HG02798 (cell line): ENCODE measurements at regions not wholly inside any gene's neighbourhood (a gene's known extent, or its start where the extent isn't known, plus 50 kb on each side); places are given as distances from the start of the nearest gene placed in this dataset.
A peak's percentile ranks its signal among the peaks of the same experiment; 100 is the strongest.
"Not testable (repeated sequence)": the region's sequence is repeated elsewhere in the genome, so short reads cannot be mapped to it uniquely, and the experiment has no call there.

Source experiments
- ATAC-seq: cut with Tn5 transposase; IDR thresholded peaks from one replicate; pipeline ENCODE4 v1.9.1; 2021; ENCODE audit warnings: mild to moderate bottlenecking; ENCODE audit not compliant: unreplicated experiment, poor library complexity

DNA sequence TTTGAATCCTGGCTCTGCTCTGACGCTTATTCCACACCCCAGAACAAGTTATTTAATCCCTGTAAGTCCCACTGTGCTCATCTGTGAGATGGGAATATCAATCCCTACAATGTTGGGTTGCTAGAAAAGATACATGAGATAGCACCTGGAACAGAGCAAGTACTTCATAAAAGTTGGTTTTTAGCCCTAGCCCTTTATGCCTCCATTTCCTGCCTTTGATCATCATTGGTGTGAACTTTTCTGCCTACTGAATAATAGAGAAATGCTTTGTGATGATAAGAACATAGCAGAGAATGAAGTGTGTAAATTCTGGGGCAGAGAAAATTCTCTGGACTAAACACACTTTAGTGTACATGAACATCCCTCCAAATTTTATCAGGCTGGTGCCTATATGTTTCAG lies 90.3 kb upstream of the RANBP6 start:
- no peak for ATAC-seq

DNA sequence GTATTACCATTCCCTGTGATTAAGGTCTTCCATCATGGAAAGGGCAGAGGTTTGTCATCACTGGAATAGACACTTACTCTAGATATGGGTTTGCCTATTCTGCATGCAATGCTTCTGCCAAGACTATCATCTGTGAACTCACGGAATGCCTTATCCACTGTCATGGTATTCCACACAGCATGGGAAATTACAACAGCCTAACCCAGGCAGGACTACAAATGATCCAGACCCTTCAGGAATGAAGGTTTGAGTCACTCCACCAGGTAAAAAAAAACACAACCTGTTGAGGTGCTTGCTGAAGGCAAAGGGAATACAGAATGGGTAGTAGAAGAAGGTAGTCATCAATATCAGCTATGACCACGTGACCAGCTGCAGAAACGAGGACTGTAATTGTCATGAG lies 89.0 kb upstream of the RANBP6 start:
- not testable (repeated sequence) for ATAC-seq

DNA sequence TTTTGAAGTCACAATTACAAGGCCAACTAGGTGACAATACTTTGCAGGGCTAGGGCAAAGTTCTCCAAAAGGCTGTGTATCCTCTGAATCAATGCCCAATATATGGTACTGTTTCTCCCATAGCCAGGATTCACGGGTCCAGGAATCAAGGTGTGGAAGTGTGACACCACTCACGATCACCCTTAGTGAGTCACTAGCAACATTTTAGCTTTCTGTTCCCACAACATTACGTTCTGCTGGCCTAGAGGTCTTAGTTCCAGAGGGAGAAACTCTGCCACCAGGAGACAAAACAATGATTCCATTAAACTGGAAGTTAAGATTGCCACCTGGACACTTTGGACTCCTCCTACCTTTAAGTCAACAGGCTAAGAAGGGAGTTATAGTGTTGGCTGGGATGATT lies 88.5 kb upstream of the RANBP6 start:
- ATAC-seq, result not testable (repeated sequence)

DNA sequence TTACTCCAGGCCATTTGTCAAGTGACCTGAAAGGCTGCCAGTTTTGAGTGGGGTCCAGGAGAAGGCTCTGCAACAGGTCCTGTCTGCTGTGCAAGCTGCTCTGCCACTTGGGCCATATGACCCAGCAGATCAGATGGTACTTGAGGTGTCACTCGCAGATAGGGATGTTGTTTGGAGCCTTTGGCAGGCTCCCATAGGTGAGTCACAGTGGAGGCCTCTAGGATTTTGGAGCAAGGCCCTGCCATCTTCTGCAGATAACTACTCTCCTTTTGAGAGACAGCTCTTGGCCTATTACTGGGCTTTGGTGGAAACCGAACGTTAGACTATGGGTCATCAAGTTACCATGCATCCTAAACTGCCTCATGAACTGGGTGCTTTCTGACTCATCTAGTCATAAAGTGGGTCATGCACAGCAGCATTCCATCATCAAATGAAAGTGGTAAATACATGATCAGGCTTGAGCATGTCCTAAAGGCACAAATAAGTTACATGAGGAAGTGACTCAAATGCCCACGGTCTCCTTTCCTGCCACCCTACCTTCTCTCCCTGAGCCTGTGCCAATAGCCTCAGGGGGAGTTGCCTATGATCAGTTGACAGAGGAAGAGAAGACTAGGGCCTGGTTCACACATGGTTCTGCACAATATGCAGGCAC lies 87.0 kb upstream of the RANBP6 start:
- ATAC-seq, result not testable (repeated sequence)

DNA sequence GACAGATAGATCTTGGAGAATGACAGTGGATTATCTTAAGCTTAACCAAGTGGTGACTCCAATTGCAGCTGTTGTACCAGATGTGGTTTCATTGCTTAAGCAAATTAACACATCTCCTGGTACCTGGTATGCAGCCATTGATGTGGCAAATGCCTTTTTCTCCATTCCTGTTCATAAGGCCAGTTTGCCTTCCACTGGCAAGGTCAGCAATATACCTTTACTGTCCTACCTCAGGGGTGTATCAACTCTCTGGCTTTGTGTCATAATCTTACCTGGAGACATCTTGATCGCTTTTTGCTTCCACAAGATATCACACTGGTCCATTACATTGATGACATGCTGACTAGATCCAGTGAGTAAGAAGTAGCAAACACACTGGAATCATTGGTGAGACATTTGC lies 86.3 kb upstream of the RANBP6 start:
- not testable (repeated sequence) for ATAC-seq

DNA sequence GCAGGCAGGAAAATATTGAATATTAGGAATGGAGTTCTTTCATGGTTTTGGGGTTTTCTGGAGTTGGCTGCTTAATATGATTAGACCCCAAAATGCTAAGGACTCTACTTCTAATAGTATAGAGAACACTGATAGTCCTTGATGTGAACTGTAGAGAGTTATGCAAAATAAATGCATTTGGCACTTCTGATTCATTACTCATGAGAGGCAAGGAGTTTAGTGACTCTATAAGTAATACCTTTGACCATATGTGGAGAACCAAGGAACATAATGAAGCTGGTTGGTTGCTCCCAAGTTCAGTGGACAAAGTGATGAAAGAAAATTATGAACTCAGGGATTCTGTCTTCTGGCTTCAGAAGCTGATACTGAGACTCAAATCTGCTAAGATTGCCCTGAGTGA lies 83.9 kb upstream of the RANBP6 start:
- not testable (repeated sequence) for ATAC-seq

DNA sequence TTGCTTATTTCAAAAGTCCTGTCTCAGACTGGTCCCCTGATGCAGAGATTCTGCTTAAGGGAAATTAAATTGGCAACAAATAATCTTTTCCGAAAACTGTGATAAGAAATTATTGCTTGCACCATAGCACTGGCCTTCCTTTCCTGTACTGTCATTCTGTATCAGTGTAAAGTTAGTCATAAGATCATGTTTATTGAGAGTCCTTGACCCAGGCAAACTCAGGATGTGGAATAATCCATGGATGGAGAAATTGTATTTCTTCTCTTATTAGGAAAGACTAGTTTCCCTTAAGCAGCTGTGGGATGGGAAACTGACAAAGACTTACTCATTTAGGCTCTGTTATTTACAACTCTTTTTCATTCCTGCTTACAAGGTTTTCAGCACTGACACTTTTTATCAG lies 83.0 kb upstream of the RANBP6 start:
- no peak for ATAC-seq

DNA sequence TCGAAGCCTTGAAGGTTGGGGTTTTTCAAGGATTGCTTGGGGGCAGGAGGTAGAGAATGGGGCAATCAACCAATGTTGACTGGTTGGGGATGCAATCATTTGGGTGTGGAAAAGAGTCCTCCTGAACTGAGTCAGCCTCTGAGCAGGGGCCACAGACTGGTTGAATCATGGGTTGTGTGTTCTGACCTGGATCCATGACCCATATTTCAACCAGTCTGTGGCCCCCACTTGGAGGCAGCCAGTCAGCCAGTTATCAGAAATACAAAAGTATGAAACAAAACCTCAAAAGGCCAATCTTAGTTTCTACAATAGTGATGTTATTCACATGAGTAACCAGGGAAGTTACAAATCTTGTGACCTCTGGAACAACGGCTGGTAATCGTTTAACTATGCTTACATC lies 81.4 kb upstream of the RANBP6 start:
- ATAC-seq, result no peak

DNA sequence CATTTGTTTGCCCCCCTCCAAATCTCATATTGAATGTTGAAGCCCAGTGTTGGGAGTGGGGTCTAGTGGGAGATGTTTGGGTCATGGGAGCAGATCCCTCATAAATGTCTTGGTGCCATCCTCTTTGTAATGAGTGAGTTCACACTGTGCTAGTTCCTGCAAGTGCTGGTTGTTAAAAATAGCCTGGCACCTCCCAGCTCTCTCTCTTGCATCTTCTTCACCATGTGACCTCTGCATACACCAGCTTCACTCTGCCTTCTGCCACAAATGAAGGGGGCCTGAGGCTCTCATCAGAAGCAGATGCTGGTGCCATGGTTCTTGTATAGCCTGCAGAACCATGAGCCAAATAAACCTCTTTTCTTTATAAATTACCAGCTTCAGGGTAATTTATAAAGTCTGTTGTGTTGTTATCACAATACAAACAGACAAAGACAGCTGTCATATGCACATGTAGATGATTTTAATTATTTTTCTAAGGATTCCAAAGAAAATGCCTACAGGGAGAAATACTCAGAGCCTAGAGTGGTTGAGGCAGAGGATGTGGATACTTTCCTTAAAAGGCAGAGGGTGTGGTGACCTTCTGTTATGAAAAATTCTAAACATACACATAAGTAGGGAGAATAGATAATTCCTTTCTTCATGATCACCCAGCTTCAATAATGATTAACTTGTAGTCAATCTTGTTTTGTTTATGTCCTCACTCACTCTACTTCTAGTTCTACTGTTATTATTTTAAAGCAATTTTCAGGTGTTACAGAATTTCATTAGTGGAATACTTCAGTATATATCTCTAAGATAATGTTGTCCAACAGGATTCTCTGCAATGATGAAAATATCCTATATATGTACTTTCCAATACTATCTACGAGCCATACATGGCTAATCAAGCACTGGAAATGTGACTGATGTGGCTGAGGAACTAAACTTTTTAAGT lies 75.1 kb upstream of the RANBP6 start:
- no peak for ATAC-seq

DNA sequence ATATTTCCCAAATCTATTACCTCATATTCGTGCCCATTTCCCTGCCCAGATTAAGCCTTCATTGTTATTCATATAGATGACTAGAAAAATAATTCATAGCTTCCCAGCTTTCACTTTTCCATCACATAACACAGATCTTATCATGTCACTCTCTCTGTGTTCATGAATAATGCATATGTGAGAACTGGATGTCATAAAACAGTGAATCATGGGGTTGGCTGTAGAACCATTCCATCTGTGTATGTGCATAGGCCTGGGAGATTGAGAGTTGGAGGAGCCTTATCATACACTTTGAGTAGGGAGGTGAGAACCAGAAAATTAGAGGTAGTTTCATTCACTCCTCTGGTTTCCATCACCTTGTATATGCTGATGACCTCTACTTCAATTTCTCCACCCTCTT lies 73.9 kb upstream of the RANBP6 start:
- ATAC-seq, result no peak

DNA sequence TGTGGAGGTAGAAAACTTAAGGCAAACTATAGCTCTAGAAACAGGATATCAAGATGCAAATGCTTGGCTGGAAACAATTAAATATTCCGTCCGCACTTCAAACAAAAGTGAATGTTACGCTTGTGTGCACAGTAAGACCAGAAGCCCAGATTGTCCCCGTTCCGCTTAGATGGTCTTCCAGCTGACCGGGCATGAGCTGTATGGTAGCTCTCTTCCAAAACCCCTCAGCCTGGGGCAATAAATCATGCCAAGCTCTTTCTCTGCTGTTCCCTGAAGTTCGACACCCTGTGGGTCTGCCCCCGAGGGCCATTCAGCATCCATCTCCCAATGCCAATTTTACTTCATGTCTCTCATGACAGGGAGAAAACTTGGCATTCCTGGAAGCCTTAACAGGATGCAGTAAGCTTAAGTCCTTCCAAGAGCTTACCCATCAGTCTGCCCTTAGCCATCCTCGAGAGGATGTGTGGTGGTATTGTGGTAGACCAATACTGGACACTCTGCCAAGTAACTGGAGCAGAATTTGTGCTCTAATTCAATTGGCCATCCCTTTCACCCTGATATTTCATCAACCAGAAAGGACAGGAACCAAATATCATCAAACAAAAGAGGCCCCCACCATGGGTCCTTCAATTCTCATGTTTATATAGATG lies 70.7 kb upstream of the RANBP6 start:
- no peak for ATAC-seq

DNA sequence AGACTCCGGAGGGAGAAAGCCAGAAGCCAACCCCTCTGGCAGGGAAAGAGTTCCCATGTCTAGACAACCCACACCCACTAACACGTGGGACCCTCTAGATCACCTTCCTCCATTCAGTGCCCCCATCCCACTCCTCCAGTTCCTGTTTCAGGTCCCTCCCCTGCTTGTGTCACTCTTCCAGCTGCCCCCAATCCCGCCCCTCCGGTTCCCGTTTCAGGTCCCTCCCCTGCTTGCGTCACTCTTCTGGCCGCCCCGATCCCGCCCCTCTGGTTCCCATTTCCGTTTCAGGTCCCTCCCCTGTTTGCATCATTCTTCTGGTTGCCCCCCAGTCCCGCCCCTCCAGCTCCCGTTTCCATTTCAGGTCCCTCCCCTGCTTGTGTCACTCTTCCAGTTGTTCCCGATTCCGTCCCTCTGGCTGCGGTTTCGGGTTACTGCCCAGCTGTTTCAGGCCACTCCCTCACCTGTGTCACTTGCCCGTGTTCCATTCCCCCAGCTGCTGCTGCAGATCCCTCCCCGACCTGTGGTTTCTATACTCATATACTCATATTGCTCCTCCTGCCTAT lies 64.8 kb upstream of the RANBP6 start:
- ATAC-seq, result peak; percentile 96

DNA sequence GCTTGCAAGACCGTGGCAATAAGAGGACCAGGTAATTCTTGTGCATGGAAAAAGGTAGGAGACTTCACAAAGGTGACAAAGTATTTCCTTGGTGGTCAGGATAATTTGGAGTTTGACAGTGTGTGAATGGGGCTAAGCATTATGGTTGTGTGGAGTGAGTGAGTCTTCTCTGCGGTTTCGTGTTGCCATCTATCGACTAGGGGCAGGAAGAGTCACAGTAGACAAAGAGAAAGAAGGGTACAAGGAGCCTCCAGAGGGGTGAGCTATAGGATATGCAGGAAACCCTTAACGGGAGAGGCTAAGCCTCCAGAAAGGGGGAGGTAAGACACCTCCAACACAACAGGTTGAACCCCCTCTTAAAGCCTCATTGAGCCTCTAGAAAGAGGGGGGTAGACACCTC lies 64.0 kb upstream of the RANBP6 start:
- no peak for ATAC-seq

DNA sequence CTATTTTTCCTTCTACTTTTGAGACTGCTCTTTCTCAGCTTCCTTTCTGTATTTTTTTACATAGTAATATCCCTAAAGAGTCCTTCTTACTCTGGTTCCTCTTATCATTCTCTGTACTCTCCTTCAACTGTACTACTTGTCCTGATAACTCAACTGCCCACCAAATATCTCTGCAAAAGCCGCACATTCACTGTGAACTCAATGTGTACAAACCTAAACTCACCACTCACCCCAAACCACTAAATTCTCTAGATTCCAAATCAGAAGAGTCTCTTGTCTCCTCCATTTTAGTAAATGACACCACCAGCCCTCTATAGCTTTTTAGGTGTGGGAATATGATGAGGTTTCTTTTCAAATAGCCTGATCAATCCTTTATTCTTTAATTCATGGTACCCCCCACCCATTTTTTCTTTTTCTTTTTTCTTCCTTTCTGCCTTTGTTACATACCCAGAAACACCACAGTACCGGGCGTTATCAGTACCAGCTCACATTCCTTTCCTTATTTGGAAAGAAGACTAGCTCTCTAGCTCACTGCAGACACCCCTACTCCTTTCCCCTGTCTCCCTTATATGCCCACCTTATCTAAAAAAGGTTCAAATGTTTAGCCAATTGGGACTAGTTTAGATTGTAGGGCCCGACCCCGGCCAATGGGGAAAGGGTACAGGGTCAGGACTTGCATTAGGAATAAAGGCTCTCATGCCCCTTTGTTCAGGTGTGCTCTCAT lies 63.1 kb upstream of the RANBP6 start:
- no peak for ATAC-seq

DNA sequence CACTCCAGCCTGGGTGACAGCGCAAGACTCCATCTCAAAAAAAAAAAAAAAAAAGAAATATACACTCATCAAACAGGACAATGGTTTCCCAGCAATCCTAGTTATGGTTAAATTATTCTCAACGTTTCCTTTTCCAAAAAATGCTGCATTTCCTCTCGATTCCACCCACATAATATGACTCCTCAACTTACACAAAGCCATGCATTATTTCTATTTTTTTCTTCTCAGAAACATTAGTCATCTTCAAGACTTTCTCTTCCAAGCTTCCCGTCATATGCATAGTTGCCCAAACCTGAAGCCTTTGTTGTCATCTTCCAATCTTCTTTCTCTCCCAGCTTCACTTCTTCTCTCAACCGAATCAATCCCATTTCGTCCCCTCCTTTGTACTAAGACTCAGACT lies 61.4 kb upstream of the RANBP6 start:
- ATAC-seq, result no peak

DNA sequence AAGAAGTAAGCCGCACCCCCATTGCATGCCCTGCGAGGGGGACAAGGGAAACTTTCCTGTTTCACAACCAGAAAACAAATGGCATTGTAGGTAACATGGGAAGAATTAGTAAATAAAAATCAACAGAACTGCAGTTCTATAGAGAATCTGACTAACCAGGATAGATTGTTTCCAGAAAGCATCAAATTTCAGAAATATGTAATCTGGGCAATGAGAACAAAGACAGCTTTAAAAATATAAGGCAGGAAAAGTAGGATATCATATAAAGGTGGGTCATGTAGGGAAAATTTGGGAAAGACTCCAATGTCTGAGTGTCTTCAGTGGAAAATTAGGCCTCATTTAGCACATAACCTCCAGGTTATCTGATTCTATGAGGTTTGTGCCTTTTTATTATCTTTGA lies 58.3 kb upstream of the RANBP6 start:
- no peak for ATAC-seq

DNA sequence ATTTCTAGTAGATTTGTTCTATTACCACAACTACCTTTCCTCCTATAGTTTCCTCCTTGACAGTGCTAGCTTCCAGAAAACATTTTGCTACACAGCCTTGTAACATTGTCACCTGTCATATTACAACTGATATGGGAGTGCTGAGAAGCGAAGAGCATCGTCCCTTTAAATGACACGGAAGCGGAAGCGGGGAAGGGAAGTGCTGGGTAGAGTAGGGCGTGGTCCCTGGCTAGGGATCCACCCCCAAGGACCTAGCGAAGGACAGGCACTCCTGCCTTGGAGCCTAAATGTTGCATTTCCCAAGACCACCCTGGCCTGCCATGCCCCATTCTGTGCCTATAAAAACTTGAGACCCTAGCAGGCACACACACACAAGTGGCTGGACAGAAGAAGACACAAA lies 57.4 kb upstream of the RANBP6 start:
- no peak for ATAC-seq

DNA sequence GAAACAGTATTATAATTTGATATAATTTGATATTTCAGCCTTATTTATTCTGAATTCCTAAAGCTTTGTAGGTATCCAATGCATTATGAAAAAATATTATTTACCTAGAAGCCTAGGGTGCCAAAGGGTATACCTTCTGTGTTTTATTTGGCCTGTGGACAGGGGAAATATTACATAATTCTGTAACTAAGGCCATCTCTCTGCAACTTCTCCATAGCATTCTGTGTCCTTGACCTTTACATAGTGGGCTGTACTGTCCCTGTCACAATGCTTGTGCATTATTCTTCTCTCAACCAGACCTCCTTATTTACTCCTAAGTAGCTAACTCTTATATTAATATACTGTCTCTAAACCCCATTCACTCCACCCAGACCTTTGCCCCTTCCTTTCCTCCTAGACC lies 57.0 kb upstream of the RANBP6 start:
- no peak for ATAC-seq

DNA sequence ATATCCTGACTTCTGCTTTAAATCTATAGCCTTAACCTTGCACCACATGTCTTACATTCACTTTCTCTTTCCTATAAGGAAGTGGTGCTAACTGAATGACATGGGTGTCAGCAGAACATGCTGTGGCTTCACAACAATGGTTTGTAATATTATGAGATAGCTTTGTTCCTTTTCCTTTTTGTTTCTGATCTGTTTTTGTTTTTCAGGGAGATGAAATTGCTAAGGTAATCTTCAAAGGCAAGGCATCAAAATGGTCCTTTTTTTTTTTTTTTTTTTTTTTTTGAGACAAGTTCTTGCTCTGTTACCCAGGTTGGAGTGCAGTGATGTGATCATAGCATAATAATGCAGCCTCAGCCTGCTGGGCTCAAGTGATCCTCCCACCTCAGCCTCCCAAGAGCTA lies 53.6 kb upstream of the RANBP6 start:
- peak; percentile 91 for ATAC-seq

DNA sequence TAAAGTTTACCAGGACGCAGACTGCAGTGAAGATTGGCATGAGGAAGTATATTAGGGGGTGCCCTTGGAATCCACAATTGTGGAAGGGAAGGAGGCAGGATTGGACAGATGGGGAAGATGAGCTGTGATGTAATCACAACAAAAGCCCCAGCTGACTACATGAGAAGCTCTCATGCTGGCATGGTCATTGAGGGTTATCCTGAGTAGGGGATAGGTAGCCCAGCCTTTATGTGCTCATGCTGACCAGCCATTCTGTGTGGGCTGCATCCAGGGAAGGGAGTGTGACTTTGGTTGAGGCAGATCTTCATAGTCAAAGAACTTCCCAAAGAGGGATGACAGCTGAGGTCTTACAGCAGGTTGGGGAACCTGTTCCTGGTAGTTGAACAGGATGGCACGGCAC lies 52.0 kb upstream of the RANBP6 start:
- ATAC-seq, result no peak
